Natural killer cell (primary cell): ENCODE measurements at regions not wholly inside any gene's neighbourhood (a gene's known extent, or its start where the extent isn't known, plus 50 kb on each side); places are given as distances from the start of the nearest gene placed in this dataset.
"Not testable (repeated sequence)": the region's sequence is repeated elsewhere in the genome, so short reads cannot be mapped to it uniquely, and the experiment has no call there.

Experiments used
- ATAC-seq, 3 donors: fragments of 150-1000 bp in 2 of 3; fragments of 200-7000 bp in 1 of 3; cut with Tn5 transposase; 1 replicate in 1 of 3; 2 replicates in 2 of 3; pipeline ENCODE4 v1.10.0; 2021; ENCODE audit warnings: mild to moderate bottlenecking in 2 of 3, moderate library complexity in 2 of 3
- DNase-seq, 2 donors: peaks; one replicate each; pipeline versions ENCODE4 v3.0.0 to v3.0.0-alpha.2; 2013 to 2021; ENCODE audit warnings: mixed read lengths in 1 of 2
- H3K27ac ChIP-seq: one replicate; pipeline ENCODE4 v1.5.1; 2013; ENCODE audit warnings: mild to moderate bottlenecking, low read length
- H3K27me3 ChIP-seq: one replicate; pipeline ENCODE4 v1.6.1; 2013; ENCODE audit warnings: low read length; ENCODE audit not compliant: control insufficient read depth, insufficient read depth
- H3K36me3 ChIP-seq: one replicate; pipeline ENCODE4 v1.6.1; 2013; ENCODE audit warnings: low read length; ENCODE audit not compliant: control insufficient read depth, insufficient read depth
- H3K4me1 ChIP-seq: one replicate; pipeline ENCODE4 v1.6.1; 2013; ENCODE audit warnings: low read length; ENCODE audit not compliant: control insufficient read depth, insufficient read depth
- H3K4me3 ChIP-seq: one replicate; pipeline ENCODE4 v1.5.1; 2013; ENCODE audit warnings: low read length
- H3K9me3 ChIP-seq: one replicate; pipeline ENCODE4 v1.6.1; 2013; ENCODE audit warnings: low read length; ENCODE audit not compliant: control insufficient read depth, insufficient read depth
- H3K27ac Mint-ChIP-seq, 2 donors: one replicate each; pipeline ENCODE4 v1.8.0; 2022; ENCODE audit warnings: mild to moderate bottlenecking in 2 of 2, mixed read lengths in 2 of 2, moderate library complexity in 1 of 2
- H3K27me3 Mint-ChIP-seq, 2 donors: one replicate each; pipeline ENCODE4 v1.8.0; 2022; ENCODE audit warnings: low read depth in 2 of 2, mixed read lengths in 2 of 2
- H3K36me3 Mint-ChIP-seq: one replicate; pipeline ENCODE4 v1.8.0; 2022; ENCODE audit warnings: mixed read lengths
- H3K4me1 Mint-ChIP-seq, 2 donors: one replicate each; pipeline ENCODE4 v1.8.0; 2022; ENCODE audit warnings: mixed read lengths in 2 of 2
- H3K4me3 Mint-ChIP-seq: one replicate; pipeline ENCODE4 v1.8.0; 2022; ENCODE audit warnings: mild to moderate bottlenecking, moderate library complexity, mixed read lengths
- H3K9me3 Mint-ChIP-seq, 2 donors: one replicate each; pipeline ENCODE4 v1.8.0; 2022; ENCODE audit warnings: mixed read lengths in 2 of 2
- WGBS: methylation state at CpG from one replicate; pipeline ENCODE4 v1.1.7; 2013; ENCODE audit warnings: missing lambda C conversion rate; ENCODE audit not compliant: insufficient coverage; 5-methylcytosine and 5-hydroxymethylcytosine counted together
- intact Hi-C: fragments of 100-400 bp; cut with micrococcal nuclease; formaldehyde crosslinking; loops from one replicate; pipeline ENCODE4 v1.14.2; 2022
- TF ChIP-seq, protein P1 (sequence below): fragments of 200-600 bp; IDR thresholded peaks from one replicate; pipeline ENCODE4 v1.8.0; 2022; ENCODE audit warnings: antibody characterized with exemption

DNA sequence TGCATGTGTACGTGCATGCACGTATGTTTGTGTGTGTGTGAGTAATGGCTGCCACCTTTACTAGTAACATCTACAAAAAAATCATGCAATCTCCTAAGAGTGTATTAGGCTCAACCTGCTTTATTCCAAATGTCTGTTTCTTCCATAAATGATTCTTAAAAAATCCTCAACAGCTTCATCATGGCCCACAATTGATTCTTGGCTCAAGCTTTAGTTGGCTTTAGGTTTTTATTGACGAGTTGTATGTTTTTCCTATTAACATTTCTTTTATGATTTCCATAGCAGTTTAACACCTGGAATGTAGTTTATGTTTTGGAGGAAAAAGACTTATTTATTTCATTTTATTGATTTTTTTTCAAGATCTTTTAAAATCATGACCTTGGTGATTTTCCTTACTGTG, 121.9 kb upstream of the RAB18 start:
- peaks cover 24 to 48% of the 10 kb centered on the region in 2 donors for H3K27me3 Mint-ChIP-seq
- no peak for DNase-seq

DNA sequence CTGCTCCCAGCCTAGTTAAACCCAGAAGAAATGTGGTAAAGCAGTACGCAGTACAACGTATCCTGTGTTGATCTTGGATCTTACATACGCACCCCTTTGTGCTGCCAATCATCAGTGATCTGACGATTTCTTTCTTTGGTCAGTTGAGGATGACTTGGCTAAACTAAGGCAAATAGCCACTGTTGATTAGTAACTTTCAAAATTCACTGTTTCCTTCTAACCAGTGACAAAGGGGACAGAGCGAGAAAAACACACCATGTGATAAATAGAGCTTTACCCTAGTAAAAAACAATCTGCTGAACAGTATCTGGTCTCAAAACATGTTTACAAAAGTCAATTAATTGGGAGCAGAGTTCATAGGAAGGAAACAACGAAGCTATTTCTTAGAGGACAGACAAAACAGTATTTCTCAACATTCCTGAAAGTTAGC, 123.2 kb upstream of the RAB18 start:
- peaks cover 27 to 48% of the 10 kb centered on the region in 2 donors for H3K27me3 Mint-ChIP-seq
- H3K36me3 ChIP-seq: no peaks in the 10 kb centered on the region
- H3K27me3 ChIP-seq: no peaks in the 10 kb centered on the region
- no peak for DNase-seq
- TF ChIP-seq, protein P1, sequence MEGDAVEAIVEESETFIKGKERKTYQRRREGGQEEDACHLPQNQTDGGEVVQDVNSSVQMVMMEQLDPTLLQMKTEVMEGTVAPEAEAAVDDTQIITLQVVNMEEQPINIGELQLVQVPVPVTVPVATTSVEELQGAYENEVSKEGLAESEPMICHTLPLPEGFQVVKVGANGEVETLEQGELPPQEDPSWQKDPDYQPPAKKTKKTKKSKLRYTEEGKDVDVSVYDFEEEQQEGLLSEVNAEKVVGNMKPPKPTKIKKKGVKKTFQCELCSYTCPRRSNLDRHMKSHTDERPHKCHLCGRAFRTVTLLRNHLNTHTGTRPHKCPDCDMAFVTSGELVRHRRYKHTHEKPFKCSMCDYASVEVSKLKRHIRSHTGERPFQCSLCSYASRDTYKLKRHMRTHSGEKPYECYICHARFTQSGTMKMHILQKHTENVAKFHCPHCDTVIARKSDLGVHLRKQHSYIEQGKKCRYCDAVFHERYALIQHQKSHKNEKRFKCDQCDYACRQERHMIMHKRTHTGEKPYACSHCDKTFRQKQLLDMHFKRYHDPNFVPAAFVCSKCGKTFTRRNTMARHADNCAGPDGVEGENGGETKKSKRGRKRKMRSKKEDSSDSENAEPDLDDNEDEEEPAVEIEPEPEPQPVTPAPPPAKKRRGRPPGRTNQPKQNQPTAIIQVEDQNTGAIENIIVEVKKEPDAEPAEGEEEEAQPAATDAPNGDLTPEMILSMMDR: no peak
- no peaks in the 10 kb centered on the region for H3K36me3 Mint-ChIP-seq
- no peak overlapping the region for H3K27ac ChIP-seq
- H3K4me1 ChIP-seq: no peaks in the 10 kb centered on the region
- ATAC-seq: no peak
- no peaks in the 10 kb centered on the region for H3K9me3 ChIP-seq
- no peaks in the 10 kb centered on the region for H3K4me1 Mint-ChIP-seq
- no peak overlapping the region for H3K4me3 ChIP-seq
- WGBS: 92% methylated on average over 6 of the region's 6 CpGs
- no peak overlapping the region for H3K27ac Mint-ChIP-seq
- no peak overlapping the region for H3K4me3 Mint-ChIP-seq
- H3K9me3 Mint-ChIP-seq: peaks cover 0 to 3% of the 10 kb centered on the region in 2 donors
- intact Hi-C loops: no loop called here

More for the DNA sequence above, 121.9 kb upstream of the RAB18 start:
- no peak for ATAC-seq
- Histone ChIP-seq H3K9me3 (no peaks in the 10 kb centered on the region), H3K4me1 (no peaks in the 10 kb centered on the region), H3K4me3 (no peak overlapping the region), H3K36me3 (no peaks in the 10 kb centered on the region), H3K27ac (no peak overlapping the region), H3K27me3 (no peaks in the 10 kb centered on the region)
- H3K4me1 Mint-ChIP-seq: no peaks in the 10 kb centered on the region
- no peaks in the 10 kb centered on the region for H3K36me3 Mint-ChIP-seq
- intact Hi-C loops: no loop called here
- no peak overlapping the region for H3K27ac Mint-ChIP-seq
- TF ChIP-seq, protein P1: no peak
- no CpG with 5 or more reads among the region's 3 CpGs for WGBS
- peaks cover 0 to 3% of the 10 kb centered on the region in 2 donors for H3K9me3 Mint-ChIP-seq
- no peak overlapping the region for H3K4me3 Mint-ChIP-seq

DNA sequence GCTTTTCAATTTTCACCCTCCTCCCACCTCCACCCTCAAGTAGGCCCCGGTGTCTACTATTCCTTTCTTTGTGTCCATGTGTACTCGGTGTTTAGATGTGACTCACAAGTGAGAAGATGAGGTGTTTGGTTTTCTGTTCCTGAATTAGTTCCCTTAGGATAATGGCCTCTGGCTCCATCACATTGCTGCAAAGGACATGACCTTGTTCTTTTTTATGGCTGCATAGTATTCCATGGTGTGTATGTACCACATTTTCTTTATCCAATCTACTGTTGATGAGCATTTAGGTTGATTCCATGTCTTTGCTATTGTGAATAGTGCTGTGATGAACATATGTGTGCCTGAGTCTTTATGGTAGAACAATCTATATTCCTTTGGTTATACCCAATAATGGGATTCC, 125.1 kb upstream of the RAB18 start:
- H3K27ac ChIP-seq, H3K27me3 ChIP-seq, H3K27ac Mint-ChIP-seq, H3K4me1 Mint-ChIP-seq, H3K36me3 Mint-ChIP-seq, DNase-seq, H3K9me3 Mint-ChIP-seq, ATAC-seq, H3K36me3 ChIP-seq, H3K4me3 ChIP-seq, H3K4me3 Mint-ChIP-seq, H3K4me1 ChIP-seq, H3K9me3 ChIP-seq: not testable (repeated sequence)
- intact Hi-C loops: loop anchor here (10.0 kb wide), 1 partner anchor 276 kb away; no protein-coding TSS in a partner anchor
- H3K27me3 Mint-ChIP-seq: peaks cover 20 to 37% of the 10 kb centered on the region in 2 donors
- WGBS: 95% methylated on average over 2 of the region's 2 CpGs

DNA sequence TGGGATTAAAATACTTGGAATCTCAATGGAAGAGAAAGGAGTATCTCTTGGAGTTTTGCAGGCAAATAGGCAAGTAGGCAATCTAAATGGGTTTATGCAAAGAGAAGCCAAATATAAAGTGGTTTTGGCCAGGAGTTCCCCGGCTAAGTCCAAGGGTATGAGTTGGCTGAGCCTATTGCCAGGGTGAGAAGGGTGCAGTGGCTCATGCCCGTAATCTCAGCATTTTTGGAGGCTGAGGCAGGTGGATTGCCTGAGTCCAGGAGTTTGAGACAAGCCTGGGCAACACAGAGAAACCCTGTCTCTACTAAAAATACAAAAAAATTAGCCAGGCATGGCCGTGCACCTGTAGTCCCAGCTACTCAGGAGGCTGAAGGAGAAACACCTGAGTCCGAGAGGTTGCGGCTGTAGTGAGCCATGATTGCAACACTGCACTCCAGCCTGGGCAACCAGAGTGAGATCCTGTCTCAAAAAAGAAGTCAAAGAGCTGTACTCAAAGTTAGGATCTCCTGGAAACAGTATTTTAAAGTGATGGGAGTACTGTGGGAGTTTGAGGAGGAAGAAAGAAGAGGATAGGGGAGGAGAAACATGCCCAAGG, 130.4 kb upstream of the RAB18 start:
- H3K27me3 Mint-ChIP-seq: peaks cover 9 to 24% of the 10 kb centered on the region in 2 donors
- Histone ChIP-seq H3K27ac (no peak overlapping the region), H3K27me3 (no peaks in the 10 kb centered on the region), H3K4me3 (no peak overlapping the region), H3K4me1 (no peaks in the 10 kb centered on the region), H3K36me3 (no peaks in the 10 kb centered on the region), H3K9me3 (no peaks in the 10 kb centered on the region)
- no peaks in the 10 kb centered on the region for H3K4me1 Mint-ChIP-seq
- no peaks in the 10 kb centered on the region for H3K36me3 Mint-ChIP-seq
- intact Hi-C loops: loop anchor here (10.0 kb wide), 1 partner anchor 281 kb away; no protein-coding TSS in a partner anchor
- WGBS: 83% methylated on average over 5 of the region's 5 CpGs
- no peaks in the 10 kb centered on the region for H3K9me3 Mint-ChIP-seq
- ATAC-seq: no peak
- TF ChIP-seq, protein P1: no peak
- no peak overlapping the region for H3K27ac Mint-ChIP-seq
- no peak overlapping the region for H3K4me3 Mint-ChIP-seq
- DNase-seq: no peak
